Transverse colon (tissue), 4 donors: ENCODE measurements at regions not wholly inside any gene's neighbourhood (a gene's known extent, or its start where the extent isn't known, plus 50 kb on each side); places are given as distances from the start of the nearest gene placed in this dataset.

Experiments used
- EP300 ChIP-seq: sonication (generic); formaldehyde crosslinking; IDR thresholded peaks from one replicate; pipeline ENCODE4 v1.6.1; 2017; ENCODE audit warnings: antibody characterized with exemption, low read depth
- POLR2A ChIP-seq: fragments of 450-650 bp; IDR thresholded peaks from one replicate; pipeline ENCODE4 v1.6.1; 2016; ENCODE audit warnings: antibody characterized with exemption, mild to moderate bottlenecking, moderate library complexity
- POLR2AphosphoS5 ChIP-seq, 3 donors: sonication (generic); formaldehyde crosslinking; IDR thresholded peaks; one replicate each; pipeline ENCODE4 v1.6.1; 2016; ENCODE audit warnings: antibody characterized with exemption in 3 of 3
- TF ChIP-seq, protein P1 (sequence below), 5 experiments: fragments of 200-600 bp in 3 of 5; fragments of 450-650 bp in 2 of 5; sonication (generic) in 3 of 5; IDR thresholded peaks; 1 replicate in 2 of 5; 2 replicates in 3 of 5; pipeline ENCODE4 v1.5.1; 2016 to 2017; ENCODE audit warnings: antibody characterized with exemption in 5 of 5, inconsistent platforms in 3 of 5, mild to moderate bottlenecking in 2 of 5, moderate library complexity in 1 of 5

DNA sequence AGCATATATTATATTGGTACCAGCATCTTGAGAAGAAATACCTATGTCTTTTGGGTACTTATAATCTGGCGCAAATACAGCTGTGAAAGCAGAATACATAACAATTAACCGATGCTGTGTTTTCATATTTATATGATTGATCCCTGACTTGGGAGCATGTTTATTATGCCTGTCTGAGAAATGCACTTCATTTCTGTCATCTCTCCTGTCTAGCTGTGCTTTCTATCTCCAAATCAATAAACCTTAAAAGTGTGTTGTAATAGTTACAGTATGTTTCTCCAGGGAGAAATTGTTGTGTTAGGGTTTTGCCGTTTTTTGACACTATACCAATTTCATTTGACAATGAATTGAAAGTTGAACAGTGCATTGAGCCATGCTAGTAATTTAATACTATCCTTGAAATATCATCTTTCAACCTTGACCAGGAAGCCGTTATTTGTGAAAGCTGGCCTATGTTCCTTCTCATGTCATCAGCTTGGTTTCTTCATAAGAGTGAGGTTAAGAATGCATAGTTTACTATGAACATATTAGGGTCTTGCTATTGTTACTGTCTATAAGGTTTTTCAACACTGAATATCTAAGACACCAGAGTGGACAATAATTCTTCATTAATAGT lies 206.2 kb upstream of the PCDH18 start:
- TF ChIP-seq, protein P1, sequence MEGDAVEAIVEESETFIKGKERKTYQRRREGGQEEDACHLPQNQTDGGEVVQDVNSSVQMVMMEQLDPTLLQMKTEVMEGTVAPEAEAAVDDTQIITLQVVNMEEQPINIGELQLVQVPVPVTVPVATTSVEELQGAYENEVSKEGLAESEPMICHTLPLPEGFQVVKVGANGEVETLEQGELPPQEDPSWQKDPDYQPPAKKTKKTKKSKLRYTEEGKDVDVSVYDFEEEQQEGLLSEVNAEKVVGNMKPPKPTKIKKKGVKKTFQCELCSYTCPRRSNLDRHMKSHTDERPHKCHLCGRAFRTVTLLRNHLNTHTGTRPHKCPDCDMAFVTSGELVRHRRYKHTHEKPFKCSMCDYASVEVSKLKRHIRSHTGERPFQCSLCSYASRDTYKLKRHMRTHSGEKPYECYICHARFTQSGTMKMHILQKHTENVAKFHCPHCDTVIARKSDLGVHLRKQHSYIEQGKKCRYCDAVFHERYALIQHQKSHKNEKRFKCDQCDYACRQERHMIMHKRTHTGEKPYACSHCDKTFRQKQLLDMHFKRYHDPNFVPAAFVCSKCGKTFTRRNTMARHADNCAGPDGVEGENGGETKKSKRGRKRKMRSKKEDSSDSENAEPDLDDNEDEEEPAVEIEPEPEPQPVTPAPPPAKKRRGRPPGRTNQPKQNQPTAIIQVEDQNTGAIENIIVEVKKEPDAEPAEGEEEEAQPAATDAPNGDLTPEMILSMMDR (IDR thresholded peaks at IDR 0.05) = no peak
- TF ChIP-seq POLR2A (no peak), POLR2AphosphoS5 (IDR thresholded peaks at IDR 0.05) (no peak), EP300 (no peak)
